Amniotic epithelial cell (primary cell): ENCODE measurements at regions not wholly inside any gene's neighbourhood (a gene's known extent, or its start where the extent isn't known, plus 50 kb on each side); places are given as distances from the start of the nearest gene placed in this dataset.
A peak's percentile ranks its signal among the peaks of the same experiment; 100 is the strongest.

Experiments used
- DNase-seq: peaks from one replicate; pipeline ENCODE4 v3.0.0-alpha.2; 2010; ENCODE audit warnings: low read depth

- no peak for DNase-seq
Observed at GRCh38 chr2:12110481-12110880, 364.0 kb downstream of the LPIN1 start.

- DNase-seq = no peak
Observed at GRCh38 chr2:12113412-12113811, 367.0 kb downstream of the LPIN1 start.

GRCh38 chr2:12114816-12115215 is 368.4 kb downstream of the LPIN1 start:
- DNase-seq = no peak

- no peak for DNase-seq
Observed at GRCh38 chr2:12116228-12116750, 369.9 kb downstream of the LPIN1 start.

- DNase-seq = no peak
Observed at GRCh38 chr2:12119841-12120240, 373.4 kb downstream of the LPIN1 start.

GRCh38 chr2:12120281-12121150 is 374.1 kb downstream of the LPIN1 start:
- no peak for DNase-seq

GRCh38 chr2:12124790-12125189 is 378.4 kb downstream of the LPIN1 start:
- no peak for DNase-seq

- DNase-seq = no peak
Observed at GRCh38 chr2:12126318-12126717, 379.9 kb downstream of the LPIN1 start.

GRCh38 chr2:12127638-12128037 is 381.2 kb downstream of the LPIN1 start:
- DNase-seq = no peak

GRCh38 chr2:12131975-12132374 is 385.5 kb downstream of the LPIN1 start:
- DNase-seq = peak; percentile 98

GRCh38 chr2:12141618-12142258 is 395.3 kb downstream of the LPIN1 start:
- DNase-seq = no peak

GRCh38 chr2:12151716-12152115 is 405.3 kb downstream of the LPIN1 start:
- DNase-seq = no peak

GRCh38 chr2:12152888-12153287 is 406.5 kb downstream of the LPIN1 start:
- no peak for DNase-seq

GRCh38 chr2:12155303-12156051 is 409.0 kb downstream of the LPIN1 start:
- peak; percentile 69 for DNase-seq

- DNase-seq = no peak
Observed at GRCh38 chr2:12156349-12156748, 409.9 kb downstream of the LPIN1 start.

- DNase-seq = no peak
Observed at GRCh38 chr2:12161085-12161484, 414.7 kb downstream of the LPIN1 start.

- DNase-seq = no peak
Observed at GRCh38 chr2:12162269-12163247, 416.1 kb downstream of the LPIN1 start.

- no peak for DNase-seq
Observed at GRCh38 chr2:12163866-12164265, 417.4 kb downstream of the LPIN1 start.

- no peak for DNase-seq
Observed at GRCh38 chr2:12164689-12165088, 418.3 kb downstream of the LPIN1 start.

- DNase-seq = no peak
Observed at GRCh38 chr2:12167525-12168317, 421.3 kb downstream of the LPIN1 start.
